GM19468 (cell line): ENCODE measurements at regions not wholly inside any gene's neighbourhood (a gene's known extent, or its start where the extent isn't known, plus 50 kb on each side); places are given as distances from the start of the nearest gene placed in this dataset.

ENCODE experiments used
- ATAC-seq: cut with Tn5 transposase; IDR thresholded peaks from one replicate; pipeline ENCODE4 v1.9.1; 2021; ENCODE audit warnings: mild to moderate bottlenecking, moderate library complexity, moderate number of reproducible peaks; ENCODE audit not compliant: unreplicated experiment; ENCODE audit errors: extremely low read depth

DNA sequence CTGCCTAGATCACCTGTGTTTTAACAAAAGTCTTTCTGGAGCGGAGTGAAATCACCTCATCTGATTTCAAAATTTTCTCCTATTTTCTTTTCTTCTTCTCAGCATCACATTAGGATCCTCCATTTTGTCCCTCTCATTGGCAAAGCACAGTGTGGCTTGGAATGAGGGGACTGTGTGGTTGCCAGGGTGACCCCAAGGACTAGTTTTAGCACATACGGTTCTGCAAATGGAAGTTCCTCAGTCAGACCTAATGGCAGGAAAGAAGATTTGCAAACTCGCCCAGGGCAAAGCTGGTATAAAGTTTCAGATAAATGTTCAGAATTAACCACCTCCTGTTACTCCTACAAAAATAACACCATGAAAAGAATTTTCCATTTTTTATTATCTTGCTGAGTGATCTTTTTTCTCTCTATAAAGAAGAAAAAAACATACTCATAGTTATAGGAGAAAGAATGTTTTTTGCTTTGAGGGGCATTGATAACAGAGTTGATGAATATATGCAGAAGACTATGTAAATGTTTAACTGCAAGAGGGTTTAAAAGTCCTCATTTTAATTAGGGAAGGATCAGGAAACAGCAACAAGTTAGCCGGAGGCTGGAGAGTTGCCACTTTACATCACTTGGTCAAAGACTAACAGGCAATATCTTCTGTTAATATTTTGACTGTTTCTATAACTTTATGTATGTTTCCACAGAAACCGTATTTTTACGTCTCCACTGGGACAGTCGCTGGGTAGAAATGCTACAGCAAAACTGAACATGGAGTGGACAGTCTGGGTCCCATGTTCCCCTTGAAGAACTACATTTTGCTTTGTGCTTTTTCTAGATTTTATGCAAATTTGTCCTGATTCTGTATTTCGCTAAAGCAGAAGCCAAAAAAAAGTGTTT is 257.8 kb downstream of the NR2F1-AS1 start:
- ATAC-seq, result no peak

DNA sequence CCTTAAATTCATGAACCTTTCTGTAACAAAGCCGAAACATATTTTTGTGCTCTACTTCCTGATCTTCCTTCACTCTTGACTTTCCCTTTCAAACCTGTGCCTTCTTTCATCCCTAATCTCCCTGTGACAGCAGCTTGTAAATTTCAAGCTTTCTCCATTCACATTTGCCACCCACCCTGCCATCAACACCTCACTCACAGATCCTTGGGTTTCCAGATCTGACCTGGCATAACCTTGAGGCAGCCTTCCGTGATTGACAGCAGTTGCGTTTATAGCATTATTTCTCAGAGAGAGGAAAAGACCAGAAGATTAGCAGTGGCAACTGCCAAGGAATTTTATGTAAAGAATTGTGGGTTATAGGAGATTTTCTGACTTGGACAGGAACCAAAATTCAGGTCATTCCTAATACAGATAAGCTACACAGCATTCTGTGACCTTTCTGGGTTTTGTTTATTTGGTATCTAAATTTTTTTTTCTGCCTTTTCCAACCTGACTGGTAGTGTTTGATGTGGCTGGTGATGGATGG is 260.0 kb downstream of the NR2F1-AS1 start:
- ATAC-seq, result no peak

DNA sequence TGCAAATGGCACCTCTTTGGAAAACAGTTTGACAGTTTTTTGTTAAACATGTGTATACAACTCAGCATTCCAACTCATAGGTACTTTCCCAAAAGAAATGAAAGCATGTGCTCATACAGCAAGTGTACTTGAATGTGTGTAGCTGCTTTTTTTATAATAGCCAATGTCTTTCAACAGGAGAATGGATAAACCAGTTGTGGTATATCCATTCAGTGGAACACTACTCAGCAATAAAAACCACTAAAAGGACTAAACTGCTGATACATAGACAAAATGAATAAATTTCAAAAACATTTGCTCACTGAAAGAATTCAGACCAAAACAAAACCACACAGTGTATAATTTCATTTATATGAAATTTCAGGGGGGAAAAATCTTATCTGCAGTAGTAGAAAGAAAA is 267.3 kb downstream of the NR2F1-AS1 start:
- no peak for ATAC-seq

DNA sequence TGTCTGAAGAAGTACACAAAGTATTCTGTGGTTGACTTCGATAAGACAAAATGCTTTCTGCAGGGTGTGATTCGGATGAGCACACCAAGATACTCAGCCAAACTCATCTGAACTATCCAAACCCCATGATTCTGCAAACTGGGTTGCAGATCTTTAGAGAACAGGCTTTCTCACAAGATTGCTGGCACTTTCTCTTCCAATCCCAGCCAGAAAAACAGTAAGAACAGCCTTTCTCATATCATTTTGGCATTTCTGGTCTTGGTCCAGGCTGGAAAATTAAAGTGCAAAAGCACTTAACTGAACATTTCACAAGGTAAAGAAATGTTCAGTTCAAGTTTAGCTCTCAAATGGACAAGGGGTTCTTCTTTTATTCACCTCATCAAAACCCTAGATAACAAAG is 269.1 kb downstream of the NR2F1-AS1 start:
- no peak for ATAC-seq

DNA sequence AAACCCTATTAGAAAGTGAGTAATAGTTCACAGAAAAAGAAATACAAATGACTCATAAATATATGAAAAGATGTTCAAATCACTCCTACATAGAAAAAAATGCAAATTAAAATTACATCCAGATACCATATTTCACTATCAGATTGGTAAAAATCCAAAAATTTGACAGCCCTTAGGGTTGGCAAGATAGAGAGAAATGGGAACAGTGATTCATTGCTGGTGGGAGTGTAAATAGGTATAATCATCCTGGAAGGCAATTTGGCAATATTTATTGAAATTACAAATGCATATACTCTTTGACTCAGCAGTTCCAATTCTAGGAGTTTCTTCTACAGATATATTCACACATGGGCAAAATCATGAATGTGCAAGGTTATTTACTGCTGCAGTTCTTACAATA is 273.5 kb downstream of the NR2F1-AS1 start:
- no peak for ATAC-seq

DNA sequence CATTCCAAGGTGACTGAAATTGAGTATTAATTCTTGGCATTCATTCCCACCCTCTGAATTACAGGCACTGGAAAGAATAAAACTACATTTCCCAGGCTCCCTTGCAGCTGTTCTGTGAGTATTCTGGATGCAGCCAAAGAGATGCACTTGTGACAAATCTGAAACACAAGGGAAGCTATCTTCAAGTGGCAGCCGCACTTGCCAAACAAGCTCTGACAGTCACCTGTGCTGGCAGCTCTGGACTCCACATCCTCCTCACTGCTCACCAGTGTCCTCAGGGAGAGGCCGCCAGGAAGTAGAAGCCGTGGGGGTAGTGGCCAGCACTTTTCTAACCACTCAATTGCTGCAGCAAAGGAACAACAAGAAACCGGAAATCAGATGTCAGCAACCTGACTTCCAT is 275.0 kb downstream of the NR2F1-AS1 start:
- no peak for ATAC-seq

DNA sequence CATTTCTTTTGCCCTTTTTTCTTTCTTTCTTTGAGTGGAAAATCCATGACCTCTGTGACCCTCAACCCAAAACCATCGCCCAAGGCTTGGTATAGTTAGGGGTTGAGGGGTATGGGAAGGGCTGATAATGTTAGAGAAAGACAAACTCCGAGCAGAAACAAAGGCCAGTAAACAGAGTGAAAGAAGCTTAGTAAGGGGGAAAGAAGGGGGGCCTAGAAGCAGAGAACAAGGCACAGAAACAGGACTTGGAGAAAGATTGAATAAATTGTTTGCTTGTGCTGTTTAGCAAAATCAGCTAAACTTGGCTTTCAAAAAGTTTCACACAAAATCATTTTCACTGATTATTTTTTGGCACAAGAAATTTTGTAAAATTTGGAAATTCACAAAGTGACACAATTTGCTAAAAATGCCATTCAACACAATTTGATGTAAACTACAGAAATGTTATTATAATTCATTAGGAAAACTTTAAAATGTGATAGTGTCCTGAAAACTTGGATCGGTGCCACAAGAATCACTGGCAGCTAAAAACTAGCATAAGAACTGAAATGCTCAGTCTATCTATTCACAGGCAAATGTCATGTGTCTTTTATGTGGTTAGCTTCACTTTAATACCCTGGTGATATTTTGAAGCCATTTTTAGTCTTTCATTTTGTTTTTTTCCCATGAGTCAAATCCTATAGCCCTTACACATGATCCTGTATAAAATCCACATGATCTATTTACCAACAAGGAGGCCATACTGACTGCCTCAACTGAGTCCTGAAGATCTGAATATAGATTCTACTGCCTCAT is 276.4 kb downstream of the NR2F1-AS1 start:
- no peak for ATAC-seq

DNA sequence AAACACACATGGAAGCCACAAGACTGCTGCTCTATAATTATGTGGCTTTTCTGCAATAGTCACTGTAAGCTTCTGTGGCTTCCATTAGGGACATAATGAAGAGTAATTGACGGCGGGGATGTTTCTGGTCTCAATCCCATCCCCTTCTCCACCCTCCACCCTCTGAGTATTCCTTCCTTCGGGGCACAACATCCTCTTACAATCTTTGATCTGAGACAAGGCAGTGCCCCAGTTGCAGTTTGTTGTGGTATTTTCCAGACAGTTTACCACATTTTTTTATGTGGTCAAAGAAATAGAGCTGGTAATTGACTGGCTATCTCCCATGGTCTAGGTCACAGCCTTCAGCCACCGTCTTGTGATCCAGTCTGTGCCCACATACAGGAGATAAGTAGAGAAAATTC is 277.7 kb downstream of the NR2F1-AS1 start:
- ATAC-seq, result no peak

DNA sequence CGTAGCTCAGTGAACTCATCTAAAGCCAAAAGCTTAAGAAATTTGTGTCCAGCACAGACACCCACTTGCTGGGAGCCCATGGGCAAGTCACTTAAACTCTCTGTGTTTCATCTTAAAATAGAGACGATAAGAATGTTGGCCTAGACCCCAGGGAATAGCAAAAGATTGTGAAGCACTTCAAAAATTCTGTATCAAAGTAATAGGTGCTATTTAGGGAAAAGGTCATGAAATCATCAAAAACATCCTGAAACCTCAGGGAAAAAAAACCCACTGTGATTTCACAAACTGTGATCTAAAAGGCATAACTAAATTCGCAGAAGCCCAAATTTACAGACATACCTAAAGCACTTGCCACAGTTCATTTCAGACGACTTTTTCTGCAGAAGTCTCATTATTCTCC is 278.3 kb downstream of the NR2F1-AS1 start:
- no peak for ATAC-seq

DNA sequence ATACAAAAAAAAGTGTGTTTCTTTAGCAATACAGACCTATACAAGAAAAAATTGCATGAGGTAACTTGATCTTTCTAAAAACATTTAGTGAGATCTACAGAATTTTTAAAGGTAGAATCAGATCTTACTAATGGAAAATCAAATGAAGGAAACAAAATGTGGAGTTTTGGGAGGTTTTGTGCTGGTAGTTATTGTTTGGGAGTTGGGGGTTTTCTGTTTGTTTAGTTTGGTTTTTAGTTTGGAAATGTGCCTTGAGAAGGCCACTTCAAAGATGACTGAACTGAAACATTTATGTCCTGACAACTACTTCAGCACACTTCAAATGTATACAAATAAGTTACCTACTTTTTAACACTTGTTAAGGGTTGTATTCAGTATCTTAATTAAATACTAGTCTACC is 280.1 kb downstream of the NR2F1-AS1 start:
- no peak for ATAC-seq

DNA sequence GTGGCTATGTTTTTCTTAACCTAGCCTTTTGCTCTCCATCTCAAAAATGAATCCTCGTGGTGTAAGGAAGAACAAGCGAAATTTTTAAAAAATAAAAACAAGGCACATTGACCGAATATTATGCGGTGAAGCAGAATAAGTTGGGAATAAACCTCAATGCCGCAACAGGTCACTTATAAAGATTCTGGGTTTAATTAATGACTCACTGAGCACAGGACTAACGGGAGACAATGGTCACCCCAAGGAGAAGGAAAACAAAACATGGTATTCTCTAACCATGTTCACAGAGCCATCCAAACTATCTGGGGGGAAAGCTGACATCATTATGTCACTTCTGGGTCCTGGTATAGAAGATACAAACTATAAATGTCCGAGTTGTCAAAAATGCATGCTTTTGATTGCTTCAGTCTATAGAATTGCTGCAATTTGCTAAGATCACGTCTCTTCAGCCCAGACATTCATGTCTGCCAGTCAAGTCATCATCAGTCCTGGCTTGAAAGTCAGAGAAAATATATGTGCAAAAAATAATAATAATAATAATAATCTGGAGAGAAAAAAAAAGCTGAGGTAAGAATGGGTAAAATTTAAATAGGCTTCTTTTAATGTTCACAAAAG is 280.6 kb downstream of the NR2F1-AS1 start:
- no peak for ATAC-seq

DNA sequence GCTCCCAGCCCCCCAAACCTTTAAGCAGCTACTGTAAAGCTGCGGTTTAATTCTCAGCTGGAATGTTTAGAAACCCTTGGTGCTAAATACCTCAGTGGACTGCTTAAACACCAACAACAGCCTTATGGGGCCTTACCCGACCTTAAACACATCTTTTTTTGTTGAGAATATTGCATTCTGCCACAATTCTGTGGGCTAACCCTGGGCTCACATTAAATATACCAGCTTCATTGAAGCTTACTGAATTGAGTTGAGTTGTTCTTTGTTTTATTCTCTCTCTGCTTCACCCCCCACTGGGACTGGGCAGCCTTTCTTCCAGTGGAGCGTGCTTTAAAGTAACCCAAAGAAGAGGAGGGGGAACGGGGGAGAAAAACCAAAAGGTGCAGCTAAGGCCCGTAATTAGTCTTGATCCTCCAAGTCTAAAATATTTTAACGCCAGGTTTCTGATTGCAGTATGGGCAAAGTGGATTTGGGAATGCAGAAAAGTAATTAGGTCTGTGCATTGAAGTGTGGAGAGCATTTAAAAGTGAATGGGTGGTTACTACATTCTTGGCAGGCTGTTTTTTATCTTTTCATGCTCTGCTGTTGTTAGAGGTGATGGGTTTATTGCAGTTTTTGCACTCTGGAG is 281.2 kb downstream of the NR2F1-AS1 start:
- ATAC-seq, result no peak

DNA sequence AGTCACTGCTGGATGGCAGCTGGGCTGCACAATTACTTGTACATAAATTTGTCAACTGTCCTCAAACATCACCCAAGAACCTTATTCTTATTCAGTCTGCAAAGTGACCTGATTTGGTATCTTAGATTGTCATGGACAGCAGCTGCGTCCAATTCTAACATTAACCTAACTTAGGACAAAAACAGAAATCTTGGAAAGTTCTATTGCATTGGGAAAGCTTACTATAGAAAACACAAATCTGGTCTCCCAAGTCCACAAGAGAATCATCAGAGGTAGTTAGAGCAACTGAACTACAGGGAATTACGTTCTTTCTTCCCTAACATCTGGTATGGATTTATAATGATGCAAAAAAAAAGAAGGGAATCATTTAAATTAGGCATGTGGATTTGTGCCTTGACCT is 283.9 kb downstream of the NR2F1-AS1 start:
- ATAC-seq, result no peak

DNA sequence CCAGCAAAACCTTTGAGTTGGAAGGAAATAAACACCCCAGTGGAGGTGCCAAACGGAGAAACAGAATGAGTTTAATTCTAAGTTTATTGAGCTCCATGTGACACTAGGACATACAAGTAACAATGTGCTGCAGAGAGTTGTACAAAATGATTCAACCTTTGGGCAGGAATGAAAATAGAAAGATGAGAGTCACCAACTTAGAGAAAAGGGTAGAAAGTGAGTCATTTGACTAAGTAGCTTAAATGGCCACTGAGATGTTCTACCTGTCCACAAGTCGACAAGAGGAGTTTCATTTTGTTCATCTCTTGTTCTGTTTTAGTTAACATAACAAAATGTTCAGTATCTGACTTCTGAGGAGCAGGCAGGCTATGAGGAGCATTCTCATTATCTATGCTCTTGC is 284.7 kb downstream of the NR2F1-AS1 start:
- no peak for ATAC-seq

DNA sequence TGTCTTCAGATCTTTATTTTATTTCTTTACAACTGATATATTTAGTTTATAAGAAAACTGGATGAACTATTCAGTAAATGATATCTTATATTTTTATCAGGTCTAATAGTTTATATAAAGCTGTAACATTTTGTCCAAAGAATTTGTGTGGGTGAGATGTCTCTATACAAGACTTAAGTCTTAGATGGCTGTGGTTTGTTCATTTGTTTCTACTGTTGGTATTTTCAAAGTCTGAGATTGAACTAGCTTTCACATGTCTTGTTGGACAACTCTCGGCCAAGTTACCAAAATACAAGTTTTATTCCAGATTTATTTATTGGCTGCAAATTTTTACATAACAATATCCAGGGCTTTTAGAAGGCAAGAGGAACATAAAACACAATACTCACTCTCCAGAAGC is 286.0 kb downstream of the NR2F1-AS1 start:
- ATAC-seq, result no peak

DNA sequence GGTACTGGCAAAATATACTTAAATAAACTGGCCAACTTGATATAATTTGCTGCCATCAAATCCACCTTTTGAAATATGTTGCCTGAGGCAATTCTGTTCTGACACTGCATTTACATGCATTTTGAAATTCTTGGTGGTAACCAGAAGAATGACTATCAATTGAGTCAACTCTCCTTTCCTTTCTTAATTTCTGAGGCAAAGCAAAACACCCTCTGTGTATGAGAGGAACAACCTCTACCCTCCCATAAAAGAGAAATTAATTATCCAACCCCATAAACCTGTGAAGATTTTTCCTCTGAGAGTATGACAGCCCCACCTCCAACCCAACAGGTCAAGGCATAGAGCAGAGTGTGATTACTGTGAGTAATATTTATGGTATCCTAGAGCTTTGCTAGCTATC is 286.8 kb downstream of the NR2F1-AS1 start:
- ATAC-seq, result no peak

DNA sequence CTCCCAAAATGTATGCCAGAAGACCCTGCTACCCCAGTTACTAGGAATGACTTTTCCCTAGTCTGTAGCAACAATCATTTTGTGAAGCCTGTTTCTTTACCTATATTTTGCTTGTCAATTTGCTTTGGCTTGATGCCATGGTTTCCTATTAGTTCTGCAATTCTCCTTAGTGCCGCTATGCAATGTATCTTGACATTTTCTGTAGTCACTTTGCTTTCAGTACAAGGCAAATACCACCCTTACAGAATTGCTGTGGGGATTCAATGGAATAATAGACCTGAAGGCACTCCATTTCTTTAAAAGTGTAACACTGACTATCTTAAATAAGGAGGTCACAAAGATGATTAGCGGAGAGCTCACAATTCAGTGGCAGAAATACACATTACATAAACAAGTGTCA is 291.1 kb downstream of the NR2F1-AS1 start:
- no peak for ATAC-seq

DNA sequence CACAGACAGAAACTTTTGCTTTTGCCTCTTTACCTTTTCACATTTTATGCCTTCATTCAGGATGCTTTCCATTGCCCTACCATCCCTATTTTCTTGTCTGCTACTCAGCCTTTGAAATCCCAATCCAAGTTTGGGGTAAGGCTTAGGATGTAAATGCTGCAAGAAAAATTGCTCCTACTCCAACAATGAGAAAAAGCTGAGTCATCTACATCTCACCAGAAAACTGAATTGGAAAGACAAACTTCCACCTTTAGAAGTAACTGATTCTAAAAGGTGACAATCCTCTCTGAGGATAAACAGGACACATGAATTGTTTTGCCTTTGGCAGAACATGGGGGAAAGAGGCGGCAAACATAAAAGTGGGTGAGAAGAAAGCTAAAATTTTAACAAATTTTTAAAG is 295.6 kb downstream of the NR2F1-AS1 start:
- ATAC-seq, result no peak

DNA sequence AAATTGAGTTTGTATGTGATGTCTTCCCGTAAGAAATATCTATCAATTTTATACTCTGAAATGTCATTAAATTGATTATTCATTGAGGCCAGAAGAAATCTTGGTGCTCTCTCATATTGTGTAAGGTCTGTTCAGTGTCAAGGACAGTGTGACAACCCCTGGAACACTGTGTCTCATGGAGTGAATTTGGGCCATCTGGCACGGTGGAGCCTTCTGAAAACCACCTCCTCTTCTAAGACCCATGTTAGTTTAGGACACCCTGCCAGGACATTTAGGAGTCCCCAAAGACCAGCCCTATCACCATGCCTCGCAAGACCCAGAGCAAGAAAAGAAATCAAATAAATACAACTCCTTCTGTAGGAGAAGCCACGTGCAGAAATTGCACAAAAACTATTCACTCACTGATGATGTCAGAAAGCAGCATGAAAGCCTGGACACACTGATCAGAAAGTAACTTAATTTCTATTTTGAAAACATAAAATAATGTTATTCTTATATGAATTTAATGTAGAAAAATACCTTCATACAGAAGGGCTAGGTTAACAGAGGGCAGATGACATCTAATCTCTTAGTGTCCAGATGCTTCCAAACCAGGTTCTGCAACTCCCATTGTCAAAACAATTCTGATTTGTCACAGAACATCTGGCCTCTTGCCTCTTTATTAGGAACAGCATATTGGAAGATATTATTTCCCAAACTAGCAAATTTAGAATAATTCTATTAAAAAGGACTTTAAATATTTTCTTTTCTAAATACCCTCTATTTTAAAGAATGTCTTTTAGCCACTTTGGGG is 298.8 kb downstream of the NR2F1-AS1 start:
- ATAC-seq, result no peak

DNA sequence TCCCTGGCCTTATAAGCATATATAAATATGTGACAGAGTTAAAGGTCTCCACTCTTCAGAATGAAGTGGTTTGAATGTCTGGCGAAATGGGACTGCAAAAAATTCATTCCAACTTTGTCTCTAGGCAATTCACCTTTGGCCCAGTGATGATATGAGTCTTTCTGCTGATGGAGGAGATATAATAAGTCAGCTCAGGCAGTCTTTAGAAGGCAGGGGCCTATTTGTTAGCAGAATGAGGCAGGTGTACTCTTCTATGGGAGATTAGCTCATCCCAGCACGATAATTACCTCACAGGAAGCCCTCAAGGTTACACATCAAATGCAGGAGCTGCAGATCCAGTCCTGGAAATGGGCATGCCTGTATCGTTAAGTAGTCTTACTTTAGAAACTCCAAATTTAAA is 300.5 kb downstream of the NR2F1-AS1 start:
- no peak for ATAC-seq
